HAP-1 (cell line): ENCODE measurements at regions not wholly inside any gene's neighbourhood (a gene's known extent, or its start where the extent isn't known, plus 50 kb on each side); places are given as distances from the start of the nearest gene placed in this dataset.

Source experiments
- DNase-seq, 2 experiments: peaks; one replicate each; pipeline ENCODE4 v3.0.0-alpha.2; 2016 to 2020; ENCODE audit warnings: low spot score in 2 of 2
- H3K27me3 ChIP-seq: fragments of 250-450 bp; sonication (Bioruptor Pico); 2 replicates; pipeline ENCODE4 v1.5.1; 2020; ENCODE audit warnings: low read depth, mild to moderate bottlenecking, moderate library complexity
- H3K36me3 ChIP-seq: fragments of 250-450 bp; sonication (Bioruptor Pico); replicated peaks from 2 replicates; pipeline ENCODE4 v1.5.1; 2020; ENCODE audit warnings: mild to moderate bottlenecking
- H3K4me1 ChIP-seq: fragments of 250-450 bp; sonication (Bioruptor Pico); 2 replicates; pipeline ENCODE4 v1.5.1; 2020; ENCODE audit warnings: mild to moderate bottlenecking
- H3K4me3 ChIP-seq: fragments of 250-450 bp; sonication (Bioruptor Pico); 2 replicates; pipeline ENCODE4 v1.5.1; 2020; ENCODE audit warnings: mild to moderate bottlenecking, moderate library complexity
- H3K9me3 ChIP-seq: fragments of 250-450 bp; sonication (Bioruptor Pico); 2 replicates; pipeline ENCODE4 v1.5.1; 2020; ENCODE audit warnings: mild to moderate bottlenecking, moderate library complexity
- in situ Hi-C: fragments of 300-500 bp; cut with MboI; formaldehyde crosslinking; loops from 3 replicates; pipeline ENCODE4 v1.14.3; 2020; ENCODE audit warnings: low sequenced_read_pairs, inconsistent platforms, mixed read lengths

- no peak overlapping the region for H3K4me3 ChIP-seq
- in situ Hi-C loops = no loop called here
- H3K27me3 ChIP-seq = no peaks in the 10 kb centered on the region
- H3K4me1 ChIP-seq = no peaks in the 10 kb centered on the region
- no peaks in the 10 kb centered on the region for H3K9me3 ChIP-seq
- H3K36me3 ChIP-seq = no peaks in the 10 kb centered on the region
- DNase-seq = no peak
Measured at GRCh38 chr7:41142904-41143473, 559.9 kb downstream of the INHBA start.

- no peak overlapping the region for H3K4me3 ChIP-seq
- no peak for DNase-seq
Measured at GRCh38 chr7:41139789-41140188, 563.1 kb downstream of the INHBA start.

GRCh38 chr7:41136551-41136950 is 566.3 kb downstream of the INHBA start:
- no peak for DNase-seq
- Histone ChIP-seq H3K27me3 (no peaks in the 10 kb centered on the region), H3K9me3 (no peaks in the 10 kb centered on the region), H3K4me1 (no peaks in the 10 kb centered on the region), H3K36me3 (no peaks in the 10 kb centered on the region), H3K4me3 (no peak overlapping the region)
- in situ Hi-C loops = no loop called here

More at GRCh38 chr7:41139789-41140188, 563.1 kb downstream of the INHBA start:
- no peaks in the 10 kb centered on the region for H3K27me3 ChIP-seq
- H3K9me3 ChIP-seq = no peaks in the 10 kb centered on the region
- in situ Hi-C loops = no loop called here
- H3K36me3 ChIP-seq = no peaks in the 10 kb centered on the region
- H3K4me1 ChIP-seq = no peaks in the 10 kb centered on the region

GRCh38 chr7:41135511-41135910 is 567.4 kb downstream of the INHBA start:
- in situ Hi-C loops = no loop called here
- H3K4me3 ChIP-seq = no peak overlapping the region
- H3K9me3 ChIP-seq = no peaks in the 10 kb centered on the region
- no peaks in the 10 kb centered on the region for H3K27me3 ChIP-seq
- H3K36me3 ChIP-seq = no peaks in the 10 kb centered on the region
- no peaks in the 10 kb centered on the region for H3K4me1 ChIP-seq
- DNase-seq = no peak

GRCh38 chr7:41134300-41135255 is 568.3 kb downstream of the INHBA start:
- Histone ChIP-seq H3K36me3 (no peaks in the 10 kb centered on the region), H3K27me3 (no peaks in the 10 kb centered on the region), H3K9me3 (no peaks in the 10 kb centered on the region), H3K4me1 (no peaks in the 10 kb centered on the region), H3K4me3 (no peak overlapping the region)
- in situ Hi-C loops = no loop called here
- DNase-seq = no peak

- Histone ChIP-seq H3K27me3 (no peaks in the 10 kb centered on the region), H3K9me3 (no peaks in the 10 kb centered on the region), H3K36me3 (no peaks in the 10 kb centered on the region), H3K4me1 (no peaks in the 10 kb centered on the region), H3K4me3 (no peak overlapping the region)
- no peak for DNase-seq
- in situ Hi-C loops = no loop called here
Measured at GRCh38 chr7:41133690-41134299, 569.1 kb downstream of the INHBA start.

GRCh38 chr7:41131956-41132355 is 570.9 kb downstream of the INHBA start:
- Histone ChIP-seq H3K9me3 (no peaks in the 10 kb centered on the region), H3K4me3 (no peak overlapping the region), H3K36me3 (no peaks in the 10 kb centered on the region), H3K27me3 (no peaks in the 10 kb centered on the region), H3K4me1 (no peaks in the 10 kb centered on the region)
- in situ Hi-C loops = no loop called here
- no peak for DNase-seq

- no peak for DNase-seq
- H3K27me3 ChIP-seq = no peaks in the 10 kb centered on the region
- in situ Hi-C loops = no loop called here
Measured at GRCh38 chr7:41130561-41131236, 572.2 kb downstream of the INHBA start.

GRCh38 chr7:41130086-41130485 is 572.8 kb downstream of the INHBA start:
- H3K27me3 ChIP-seq = no peaks in the 10 kb centered on the region
- no peaks in the 10 kb centered on the region for H3K9me3 ChIP-seq
- in situ Hi-C loops = no loop called here
- no peaks in the 10 kb centered on the region for H3K36me3 ChIP-seq
- no peaks in the 10 kb centered on the region for H3K4me1 ChIP-seq
- no peak for DNase-seq
- H3K4me3 ChIP-seq = no peak overlapping the region

More at GRCh38 chr7:41130561-41131236, 572.2 kb downstream of the INHBA start:
- Histone ChIP-seq H3K4me1 (no peaks in the 10 kb centered on the region), H3K36me3 (no peaks in the 10 kb centered on the region), H3K9me3 (no peaks in the 10 kb centered on the region), H3K4me3 (no peak overlapping the region)

GRCh38 chr7:41125343-41125742 is 577.5 kb downstream of the INHBA start:
- Histone ChIP-seq H3K27me3 (no peaks in the 10 kb centered on the region), H3K4me1 (no peaks in the 10 kb centered on the region), H3K4me3 (no peak overlapping the region), H3K9me3 (no peaks in the 10 kb centered on the region), H3K36me3 (no peaks in the 10 kb centered on the region)
- in situ Hi-C loops = no loop called here
- no peak for DNase-seq

GRCh38 chr7:41122256-41122987 is 580.5 kb downstream of the INHBA start:
- no peaks in the 10 kb centered on the region for H3K4me1 ChIP-seq
- DNase-seq = no peak
- in situ Hi-C loops = no loop called here
- H3K27me3 ChIP-seq = no peaks in the 10 kb centered on the region
- H3K36me3 ChIP-seq = no peaks in the 10 kb centered on the region
- no peak overlapping the region for H3K4me3 ChIP-seq
- H3K9me3 ChIP-seq = no peaks in the 10 kb centered on the region

- no peaks in the 10 kb centered on the region for H3K36me3 ChIP-seq
- DNase-seq = no peak
- no peaks in the 10 kb centered on the region for H3K27me3 ChIP-seq
- H3K4me1 ChIP-seq = no peaks in the 10 kb centered on the region
- in situ Hi-C loops = no loop called here
- H3K9me3 ChIP-seq = no peaks in the 10 kb centered on the region
- H3K4me3 ChIP-seq = no peak overlapping the region
Measured at GRCh38 chr7:41121228-41121627, 581.7 kb downstream of the INHBA start.

GRCh38 chr7:41118486-41118885 is 584.4 kb downstream of the INHBA start:
- Histone ChIP-seq H3K4me1 (no peaks in the 10 kb centered on the region), H3K27me3 (no peaks in the 10 kb centered on the region), H3K36me3 (no peaks in the 10 kb centered on the region), H3K9me3 (no peaks in the 10 kb centered on the region), H3K4me3 (no peak overlapping the region)
- no peak for DNase-seq
- in situ Hi-C loops = no loop called here
